ENCODE measurements at regions not wholly inside any gene's neighbourhood (a gene's known extent, or its start where the extent isn't known, plus 50 kb on each side); places are given as distances from the start of the nearest gene placed in this dataset.

DNA sequence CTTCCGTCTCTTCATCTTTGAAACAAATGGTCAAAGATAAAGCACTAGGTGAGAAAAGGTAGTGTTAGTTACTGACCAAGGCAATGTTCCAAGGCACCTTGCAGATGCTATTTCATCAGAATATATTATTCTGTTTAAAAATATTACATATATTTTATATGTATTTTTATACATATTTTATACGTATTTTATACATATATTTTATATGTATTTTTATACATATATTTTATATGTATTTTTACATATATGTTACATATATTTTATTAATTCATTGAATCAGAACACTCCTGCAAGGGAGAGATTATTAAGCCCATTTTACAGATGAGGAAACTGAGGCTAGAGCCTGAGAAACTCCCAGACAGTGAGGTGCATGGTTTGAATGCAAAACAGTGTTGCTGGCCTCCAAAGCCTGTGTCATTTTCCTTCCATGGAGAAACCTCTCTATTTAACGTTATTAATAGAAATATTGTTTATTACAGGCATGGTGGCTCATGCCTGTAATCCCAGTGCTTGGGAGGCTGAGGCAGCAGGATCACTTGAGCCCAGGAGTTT lies 120.6 kb upstream of the CD82 start:
- H3K36me3 ChIP-seq: no peaks in the 10 kb centered on the region
- no peak for TF ChIP-seq CTCF (IDR thresholded peaks at IDR 0.05)
- H3K4me3 ChIP-seq (ENCODE audit: low read depth in 1 of 2, low read length in 1 of 2): no peak overlapping the region
- H3K27ac ChIP-seq: no peak overlapping the region
- no peaks in the 10 kb centered on the region for H3K9me3 ChIP-seq
- H3K4me1 ChIP-seq (ENCODE audit: control insufficient read depth in 1 of 2, insufficient read depth in 1 of 2, low read depth in 1 of 2, low read length in 1 of 2): no peaks in the 10 kb centered on the region
- H3K27me3 ChIP-seq: peaks cover 22% of the 10 kb centered on the region

GRCh38 chr11:44445500-44446365 lies 119.7 kb upstream of the CD82 start:
- TF ChIP-seq CTCF (IDR thresholded peaks at IDR 0.05): no peak

DNA sequence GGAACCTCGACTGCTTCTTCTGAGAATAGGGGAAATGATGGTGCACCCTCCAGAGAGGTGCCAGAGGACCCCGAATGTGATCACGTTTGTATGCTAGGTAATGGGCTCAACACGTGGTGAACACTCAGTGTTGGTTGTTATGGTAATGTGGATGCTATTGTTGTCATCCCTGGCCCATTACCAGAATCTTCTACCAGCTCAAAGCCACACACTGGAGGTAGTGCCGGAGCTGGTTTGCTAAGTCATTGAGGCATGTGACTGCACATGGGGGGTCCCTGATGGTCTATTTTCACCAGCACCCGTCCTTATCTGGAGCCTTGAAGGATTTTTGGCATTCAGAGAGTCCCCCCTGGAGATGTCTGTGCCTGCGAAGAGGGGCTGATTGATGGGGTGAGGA lies 119.1 kb upstream of the CD82 start:
- no peak for TF ChIP-seq CTCF (IDR thresholded peaks at IDR 0.05)
- Histone ChIP-seq H3K9me3 (no peaks in the 10 kb centered on the region), H3K4me3 (ENCODE audit: low read depth in 1 of 2, low read length in 1 of 2) (no peak overlapping the region), H3K36me3 (no peaks in the 10 kb centered on the region), H3K27ac (no peak overlapping the region), H3K27me3 (peaks cover 11% of the 10 kb centered on the region), H3K4me1 (ENCODE audit: control insufficient read depth in 1 of 2, insufficient read depth in 1 of 2, low read depth in 1 of 2, low read length in 1 of 2) (no peaks in the 10 kb centered on the region)

More at GRCh38 chr11:44445500-44446365, 119.7 kb upstream of the CD82 start:
- Histone ChIP-seq H3K27me3 (peaks cover 17% of the 10 kb centered on the region), H3K9me3 (no peaks in the 10 kb centered on the region), H3K27ac (no peak overlapping the region), H3K4me1 (ENCODE audit: control insufficient read depth in 1 of 2, insufficient read depth in 1 of 2, low read depth in 1 of 2, low read length in 1 of 2) (no peaks in the 10 kb centered on the region), H3K36me3 (no peaks in the 10 kb centered on the region), H3K4me3 (ENCODE audit: low read depth in 1 of 2, low read length in 1 of 2) (no peak overlapping the region)

- no peak for TF ChIP-seq CTCF (IDR thresholded peaks at IDR 0.05)
- no peaks in the 10 kb centered on the region for H3K4me1 ChIP-seq (ENCODE audit: control insufficient read depth in 1 of 2, insufficient read depth in 1 of 2, low read depth in 1 of 2, low read length in 1 of 2)
- H3K9me3 ChIP-seq: no peaks in the 10 kb centered on the region
- no peak overlapping the region for H3K27ac ChIP-seq
- no peak overlapping the region for H3K4me3 ChIP-seq (ENCODE audit: low read depth in 1 of 2, low read length in 1 of 2)
- H3K27me3 ChIP-seq: peaks cover 8% of the 10 kb centered on the region
- H3K36me3 ChIP-seq: no peaks in the 10 kb centered on the region
Measured at GRCh38 chr11:44446996-44447771, 118.3 kb upstream of the CD82 start.

DNA sequence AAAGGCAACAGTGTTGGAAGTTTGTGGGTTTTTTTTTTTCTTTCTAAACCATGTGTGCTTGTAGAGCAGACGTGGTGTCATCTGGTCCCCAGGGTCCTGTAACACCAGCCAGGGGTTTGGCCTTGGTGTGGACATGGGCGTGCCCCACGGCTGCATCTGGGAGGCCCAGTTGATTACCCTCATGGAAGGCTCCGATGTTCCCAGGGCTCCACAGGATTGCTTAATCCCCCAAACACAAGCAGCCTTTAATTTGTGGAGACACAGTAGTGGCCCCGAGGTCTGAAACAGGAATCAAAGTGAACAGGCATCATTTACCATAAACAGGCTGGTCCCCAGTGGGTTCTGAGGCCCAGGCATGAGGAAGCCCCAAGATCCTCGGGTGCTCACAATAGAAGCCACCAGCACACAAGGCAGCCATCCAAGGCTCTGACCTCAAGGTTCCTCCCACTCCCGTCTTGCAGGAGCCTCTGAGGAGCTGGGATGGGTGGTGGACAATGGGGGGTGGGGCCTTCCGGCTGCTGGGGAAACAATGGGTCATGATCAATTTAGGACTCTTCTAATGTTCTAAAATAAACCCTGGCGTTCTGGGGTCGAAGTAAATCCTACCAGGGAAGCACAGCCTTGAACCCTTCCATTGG lies 115.0 kb upstream of the CD82 start:
- no peak overlapping the region for H3K27ac ChIP-seq
- H3K4me1 ChIP-seq (ENCODE audit: control insufficient read depth in 1 of 2, insufficient read depth in 1 of 2, low read depth in 1 of 2, low read length in 1 of 2): no peaks in the 10 kb centered on the region
- TF ChIP-seq CTCF (IDR thresholded peaks at IDR 0.05): no peak
- no peaks in the 10 kb centered on the region for H3K36me3 ChIP-seq
- no peaks in the 10 kb centered on the region for H3K9me3 ChIP-seq
- H3K4me3 ChIP-seq (ENCODE audit: low read depth in 1 of 2, low read length in 1 of 2): no peak overlapping the region
- H3K27me3 ChIP-seq: peaks cover 8% of the 10 kb centered on the region

Data from neutrophil (primary cell).